HEK293 (cell line): ENCODE measurements at regions not wholly inside any gene's neighbourhood (a gene's known extent, or its start where the extent isn't known, plus 50 kb on each side); places are given as distances from the start of the nearest gene placed in this dataset.

Experiments
- CTCF ChIP-seq: fragments of 450-650 bp; formaldehyde crosslinking; IDR thresholded peaks from 2 replicates; pipeline ENCODE4 v1.5.1; 2016; ENCODE audit warnings: missing biosample characterization, missing genetic modification characterization
- HOXA7 ChIP-seq: sonication (generic); formaldehyde crosslinking; IDR thresholded peaks from 2 replicates; pipeline ENCODE4 v1.8.1; 2022; ENCODE audit warnings: missing genetic modification reagents, borderline replicate concordance
- KLF16 ChIP-seq: fragments of 450-650 bp; formaldehyde crosslinking; IDR thresholded peaks from 2 replicates; pipeline ENCODE4 v1.5.1; 2017; ENCODE audit warnings: missing biosample characterization, missing genetic modification characterization
- TRIM28 ChIP-seq: IDR thresholded peaks from 2 replicates; pipeline ENCODE4 v1.6.1; 2011; ENCODE audit warnings: low read length, control low read depth, borderline replicate concordance
- ZBTB49 ChIP-seq: fragments of 450-650 bp; formaldehyde crosslinking; IDR thresholded peaks from 2 replicates; pipeline ENCODE4 v1.5.1; 2016; ENCODE audit warnings: missing biosample characterization, missing genetic modification characterization, low read depth
- ZNF146 ChIP-seq: fragments of 450-650 bp; formaldehyde crosslinking; IDR thresholded peaks from 2 replicates; pipeline ENCODE4 v1.5.1; 2016; ENCODE audit warnings: missing biosample characterization, missing genetic modification characterization
- ZSCAN16 ChIP-seq: fragments of 450-650 bp; formaldehyde crosslinking; IDR thresholded peaks from 2 replicates; pipeline ENCODE4 v1.5.1; 2016; ENCODE audit warnings: missing biosample characterization, missing genetic modification characterization

- TF ChIP-seq ZSCAN16 (tag by site-specific recombination) = no peak
- TF ChIP-seq HOXA7 (CRISPR knock-in tag) = no peak
- no peak for TF ChIP-seq ZNF146 (tag by site-specific recombination)
- TF ChIP-seq CTCF (tag by site-specific recombination) = no peak
- TF ChIP-seq KLF16 (tag by site-specific recombination) = no peak
- TF ChIP-seq TRIM28 = no peak
- no peak for TF ChIP-seq ZBTB49 (tag by site-specific recombination)
Observed at GRCh38 chr15:98152156-98152555, 191.7 kb downstream of the ARRDC4 start.
